IMR-90 (cell line): ENCODE measurements at regions not wholly inside any gene's neighbourhood (a gene's known extent, or its start where the extent isn't known, plus 50 kb on each side); places are given as distances from the start of the nearest gene placed in this dataset.

Experiments
- ATAC-seq: fragments of 200-7000 bp; cut with Tn5 transposase; 2 replicates; pipeline ENCODE4 v1.9.1; 2020; ENCODE audit warnings: low read depth, mild to moderate bottlenecking, moderate library complexity
- BruUV-seq: library from RNA; stranded (reverse); fragments of 400-500 nt; replicated peaks from 2 replicates; lab custom pipeline; 2021; lab: Mats Ljungman, UMichigan
- CTCF ChIA-PET: fragments of 300-600 bp; formaldehyde crosslinking; extraction: SDS; loops from one replicate; lab custom pipeline; 2021; ENCODE audit warnings: antibody characterized with exemption; lab: Yijun Ruan, JAX
- POLR2A ChIA-PET: fragments of 300-600 bp; sonication (Branson Sonifier 250); formaldehyde crosslinking; loops from one replicate; lab custom pipeline; 2022; ENCODE audit warnings: antibody characterized with exemption; ENCODE audit not compliant: unreplicated experiment; lab: Charles Lee
- DNase-seq: peaks from one replicate; pipeline ENCODE4 v3.0.0; 2013
- H2AFZ ChIP-seq: replicated peaks from 2 replicates; pipeline ENCODE3; 2013; ENCODE audit warnings: low read length, mild to moderate bottlenecking; ENCODE audit not compliant: poor library complexity
- H2AK5ac ChIP-seq: 2 replicates; pipeline ENCODE4 v1.6.1; 2013; ENCODE audit warnings: low read depth, low read length, inconsistent platforms
- H2AK9ac ChIP-seq: replicated peaks from 2 replicates; pipeline ENCODE3; 2013; ENCODE audit warnings: mild to moderate bottlenecking, low read depth, low read length, moderate library complexity; ENCODE audit not compliant: poor library complexity
- H2BK120ac ChIP-seq: 2 replicates; pipeline ENCODE4 v1.6.1; 2013; ENCODE audit warnings: low read depth, low read length, inconsistent platforms
- H2BK15ac ChIP-seq: 3 replicates; pipeline ENCODE4 v1.6.1; 2013; ENCODE audit warnings: low read depth, low read length, inconsistent platforms
- H2BK20ac ChIP-seq: 2 replicates; pipeline ENCODE4 v1.6.1; 2013; ENCODE audit warnings: low read depth, mild to moderate bottlenecking, inconsistent platforms, low read length, moderate library complexity
- H2BK5ac ChIP-seq: 2 replicates; pipeline ENCODE4 v1.6.1; 2013; ENCODE audit warnings: mild to moderate bottlenecking, low read depth, low read length, inconsistent platforms; ENCODE audit not compliant: poor library complexity, severe bottlenecking
- H3K14ac ChIP-seq: replicated peaks from 2 replicates; pipeline ENCODE4 v1.6.1; 2013; ENCODE audit warnings: low read depth, low read length, inconsistent platforms
- H3K18ac ChIP-seq: 2 replicates; pipeline ENCODE4 v1.6.1; 2013; ENCODE audit warnings: low read depth, low read length, control low read depth
- H3K23ac ChIP-seq: 2 replicates; pipeline ENCODE4 v1.6.1; 2013; ENCODE audit warnings: low read depth, low read length, inconsistent platforms
- H3K27ac ChIP-seq: 2 replicates; pipeline ENCODE4 v1.5.1; 2013; ENCODE audit warnings: mild to moderate bottlenecking, control low read depth, low read length; ENCODE audit not compliant: insufficient read depth
- H3K27me3 ChIP-seq: 2 replicates; pipeline ENCODE4 v1.6.1; 2013; ENCODE audit warnings: low read length; ENCODE audit not compliant: control insufficient read depth, insufficient read depth
- H3K36me3 ChIP-seq: 2 replicates; pipeline ENCODE4 v1.6.1; 2013; ENCODE audit warnings: low read length, mixed read lengths; ENCODE audit not compliant: control insufficient read depth, insufficient read depth
- H3K4ac ChIP-seq: 2 replicates; pipeline ENCODE4 v1.6.1; 2013; ENCODE audit warnings: low read depth, low read length, inconsistent platforms
- H3K4me1 ChIP-seq: 2 replicates; pipeline ENCODE4 v1.6.1; 2013; ENCODE audit warnings: low read length, mixed read lengths; ENCODE audit not compliant: control insufficient read depth, insufficient read depth
- H3K4me2 ChIP-seq: 2 replicates; pipeline ENCODE4 v1.6.1; 2013; ENCODE audit warnings: low read depth, mild to moderate bottlenecking, control low read depth, low read length, moderate library complexity
- H3K4me3 ChIP-seq: 2 replicates; pipeline ENCODE4 v1.5.1; 2013; ENCODE audit warnings: low read depth, mild to moderate bottlenecking, control low read depth, low read length, moderate library complexity; ENCODE audit not compliant: insufficient read depth
- H3K56ac ChIP-seq: 2 replicates; pipeline ENCODE4 v1.6.1; 2013; ENCODE audit warnings: low read length, inconsistent platforms; ENCODE audit not compliant: insufficient read depth; ENCODE audit errors: extremely low read depth
- H3K79me1 ChIP-seq, 2 experiments: 2 replicates each; pipeline ENCODE4 v1.6.1; 2013; ENCODE audit warnings: low read length in 2 of 2, inconsistent platforms in 1 of 2, low read depth in 1 of 2
- H3K9ac ChIP-seq: 2 replicates; pipeline ENCODE4 v1.6.1; 2013; ENCODE audit warnings: low read depth, low read length, control low read depth
- H3K9me1 ChIP-seq: 2 replicates; pipeline ENCODE4 v1.6.1; 2013; ENCODE audit warnings: low read length, inconsistent platforms; ENCODE audit not compliant: insufficient read depth
- H3K9me3 ChIP-seq: 2 replicates; pipeline ENCODE4 v1.6.1; 2013; ENCODE audit warnings: low read length; ENCODE audit not compliant: control insufficient read depth, insufficient read depth
- H4K20me1 ChIP-seq: 2 replicates; pipeline ENCODE4 v1.6.1; 2013; ENCODE audit warnings: low read length, inconsistent platforms; ENCODE audit not compliant: insufficient read depth
- H4K5ac ChIP-seq: 2 replicates; pipeline ENCODE4 v1.6.1; 2013; ENCODE audit warnings: mild to moderate bottlenecking, low read depth, low read length, control low read depth
- H4K8ac ChIP-seq, 2 experiments: 2 replicates each; pipeline ENCODE4 v1.6.1; 2013; ENCODE audit warnings: low read depth in 2 of 2, low read length in 2 of 2, control low read depth in 1 of 2, inconsistent platforms in 1 of 2
- H4K91ac ChIP-seq: 2 replicates; pipeline ENCODE4 v1.6.1; 2013; ENCODE audit warnings: low read depth, low read length, inconsistent platforms; ENCODE audit not compliant: insufficient read depth
- BHLHE40 ChIP-seq: fragments of 150-350 bp; IDR thresholded peaks from 2 replicates; pipeline ENCODE4 v1.6.1; 2016; ENCODE audit warnings: mild to moderate bottlenecking, low read depth, low read length
- CEBPB ChIP-seq: IDR thresholded peaks from 2 replicates; pipeline ENCODE4 v1.6.1; 2012; ENCODE audit warnings: low read depth, low read length, improper control_type of control experiment
- CHD1 ChIP-seq: IDR thresholded peaks from 2 replicates; pipeline ENCODE4 v1.6.1; 2012; ENCODE audit warnings: low read depth, low read length, improper control_type of control experiment
- FOS ChIP-seq: fragments of 150-350 bp; IDR thresholded peaks from 2 replicates; pipeline ENCODE4 v1.6.1; 2016; ENCODE audit warnings: low read depth, low read length
- MAFK ChIP-seq: IDR thresholded peaks from 2 replicates; pipeline ENCODE4 v1.6.1; 2012; ENCODE audit warnings: low read depth, low read length, improper control_type of control experiment
- MAZ ChIP-seq: IDR thresholded peaks from 2 replicates; pipeline ENCODE4 v1.6.1; 2012; ENCODE audit warnings: low read depth, mild to moderate bottlenecking, low read length, improper control_type of control experiment, moderate library complexity, borderline replicate concordance
- MXI1 ChIP-seq: IDR thresholded peaks from 2 replicates; pipeline ENCODE4 v1.6.1; 2012; ENCODE audit warnings: low read depth, mild to moderate bottlenecking, low read length, moderate library complexity, borderline replicate concordance
- NFE2L2 ChIP-seq: fragments of 150-350 bp; IDR thresholded peaks from 2 replicates; pipeline ENCODE4 v1.6.1; 2016; ENCODE audit warnings: low read depth, mild to moderate bottlenecking, low read length
- POLR2A ChIP-seq: IDR thresholded peaks from 2 replicates; pipeline ENCODE4 v1.6.1; 2012; ENCODE audit warnings: mild to moderate bottlenecking, low read depth, low read length
- RAD21 ChIP-seq: IDR thresholded peaks from 2 replicates; pipeline ENCODE4 v1.6.1; 2012; ENCODE audit warnings: low read length, improper control_type of control experiment
- RCOR1 ChIP-seq: IDR thresholded peaks from 2 replicates; pipeline ENCODE4 v1.6.1; 2012; ENCODE audit warnings: mild to moderate bottlenecking, low read length, improper control_type of control experiment; ENCODE audit not compliant: insufficient replicate concordance
- RFX5 ChIP-seq: IDR thresholded peaks from 2 replicates; pipeline ENCODE4 v1.8.0; 2012; ENCODE audit warnings: low read depth, mild to moderate bottlenecking, low read length, moderate library complexity
- SMC3 ChIP-seq: fragments of 150-350 bp; IDR thresholded peaks from 2 replicates; pipeline ENCODE4 v1.6.1; 2016; ENCODE audit warnings: low read depth, mild to moderate bottlenecking, antibody characterized with exemption, low read length, moderate library complexity
- USF2 ChIP-seq: fragments of 150-350 bp; IDR thresholded peaks from 2 replicates; pipeline ENCODE4 v1.6.1; 2017; ENCODE audit warnings: mild to moderate bottlenecking, antibody characterized with exemption, low read length, low read depth
- WGBS, 2 experiments: methylation state at CpG; one replicate each; pipeline versions ENCODE4 v1.1.5 to v1.1.7; 2013; ENCODE audit warnings: missing lambda C conversion rate in 2 of 2; ENCODE audit not compliant: insufficient read length in 1 of 2; ENCODE audit errors: extremely low coverage in 2 of 2; 5-methylcytosine and 5-hydroxymethylcytosine counted together
- dilution Hi-C: fragments of 300-500 bp; cut with HindIII; formaldehyde crosslinking; loops from one replicate; pipeline ENCODE4 v1.14.3; 2018; ENCODE audit warnings: low sequenced_read_pairs; ENCODE audit not compliant: unreplicated experiment
- in situ Hi-C: fragments of 300-500 bp; cut with MboI; formaldehyde crosslinking; loops from 3 replicates; pipeline ENCODE4 v1.14.3; 2019; ENCODE audit warnings: low sequenced_read_pairs, inconsistent platforms, mixed read lengths
- intact Hi-C: fragments of 100-400 bp; cut with micrococcal nuclease; formaldehyde crosslinking; loops from 2 replicates; pipeline ENCODE4 v1.10.0; 2022
- TF ChIP-seq, protein P1 (sequence below): conservative IDR thresholded peaks from 2 replicates; pipeline ENCODE4 v1.5.1; 2012; ENCODE audit warnings: mild to moderate bottlenecking, low read depth, low read length, improper control_type of control experiment
- TF ChIP-seq, protein P2 (sequence below): fragments of 150-350 bp; IDR thresholded peaks from 2 replicates; pipeline ENCODE4 v1.6.1; 2016; ENCODE audit warnings: low read depth, mild to moderate bottlenecking, low read length, moderate library complexity, borderline replicate concordance

DNA sequence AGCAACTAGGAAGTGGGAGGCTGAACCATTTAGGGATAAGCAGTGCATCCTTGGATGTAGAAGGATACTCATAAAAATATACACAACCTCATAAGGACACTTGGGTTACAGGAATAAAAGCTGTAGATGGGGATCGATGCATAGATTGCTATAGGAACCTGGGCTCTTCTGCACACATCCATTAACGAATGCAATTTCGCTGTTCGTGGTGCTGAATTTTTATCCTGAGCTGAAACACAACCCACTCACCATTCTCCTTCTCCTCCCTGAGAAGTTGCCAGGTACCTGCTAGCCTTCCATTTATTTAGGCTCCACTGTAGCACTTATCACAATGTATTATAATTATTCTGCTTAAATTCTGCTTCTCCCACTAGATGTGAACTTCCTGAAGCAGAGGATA is 320.6 kb upstream of the BRINP1 start:
- Histone ChIP-seq H3K4me3 (no peak overlapping the region), H3K9me1 (no peaks in the 10 kb centered on the region), H3K23ac (no peak overlapping the region), H2AK9ac (no peak overlapping the region), H2BK120ac (no peak overlapping the region), H3K4me1 (no peaks in the 10 kb centered on the region), H4K20me1 (no peaks in the 10 kb centered on the region), H3K36me3 (no peaks in the 10 kb centered on the region), H2BK20ac (no peak overlapping the region), H3K4ac (no peak overlapping the region), H4K8ac (no peak overlapping the region), H2BK5ac (no peak overlapping the region), H3K9me3 (no peaks in the 10 kb centered on the region; the same call in 1 of the 2 replicates), H2BK15ac (no peak overlapping the region), H3K14ac (no peak overlapping the region), H3K9ac (no peak overlapping the region), H2AFZ (no peak overlapping the region), H2AK5ac (no peak overlapping the region), H3K18ac (no peak overlapping the region), H4K5ac (no peak overlapping the region), H3K27me3 (no peaks in the 10 kb centered on the region), H3K56ac (no peak overlapping the region), H4K91ac (no peak overlapping the region), H3K4me2 (no peak overlapping the region), H3K79me1 (no peaks in the 10 kb centered on the region), H3K27ac (no peak overlapping the region)
- dilution Hi-C loops = no loop called here
- in situ Hi-C loops = no loop called here
- no peak for TF ChIP-seq POLR2A
- TF ChIP-seq BHLHE40 = no peak
- TF ChIP-seq RAD21 = no peak
- TF ChIP-seq USF2 = no peak
- TF ChIP-seq, protein P1, sequence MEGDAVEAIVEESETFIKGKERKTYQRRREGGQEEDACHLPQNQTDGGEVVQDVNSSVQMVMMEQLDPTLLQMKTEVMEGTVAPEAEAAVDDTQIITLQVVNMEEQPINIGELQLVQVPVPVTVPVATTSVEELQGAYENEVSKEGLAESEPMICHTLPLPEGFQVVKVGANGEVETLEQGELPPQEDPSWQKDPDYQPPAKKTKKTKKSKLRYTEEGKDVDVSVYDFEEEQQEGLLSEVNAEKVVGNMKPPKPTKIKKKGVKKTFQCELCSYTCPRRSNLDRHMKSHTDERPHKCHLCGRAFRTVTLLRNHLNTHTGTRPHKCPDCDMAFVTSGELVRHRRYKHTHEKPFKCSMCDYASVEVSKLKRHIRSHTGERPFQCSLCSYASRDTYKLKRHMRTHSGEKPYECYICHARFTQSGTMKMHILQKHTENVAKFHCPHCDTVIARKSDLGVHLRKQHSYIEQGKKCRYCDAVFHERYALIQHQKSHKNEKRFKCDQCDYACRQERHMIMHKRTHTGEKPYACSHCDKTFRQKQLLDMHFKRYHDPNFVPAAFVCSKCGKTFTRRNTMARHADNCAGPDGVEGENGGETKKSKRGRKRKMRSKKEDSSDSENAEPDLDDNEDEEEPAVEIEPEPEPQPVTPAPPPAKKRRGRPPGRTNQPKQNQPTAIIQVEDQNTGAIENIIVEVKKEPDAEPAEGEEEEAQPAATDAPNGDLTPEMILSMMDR = no peak
- no peak for TF ChIP-seq MAFK
- TF ChIP-seq SMC3 = no peak
- no peak for TF ChIP-seq RFX5
- TF ChIP-seq CHD1 = no peak
- TF ChIP-seq RCOR1 = no peak
- no peak for TF ChIP-seq NFE2L2
- TF ChIP-seq MAZ = no peak
- no peak for TF ChIP-seq CEBPB
- no peak for TF ChIP-seq FOS
- TF ChIP-seq, protein P2, sequence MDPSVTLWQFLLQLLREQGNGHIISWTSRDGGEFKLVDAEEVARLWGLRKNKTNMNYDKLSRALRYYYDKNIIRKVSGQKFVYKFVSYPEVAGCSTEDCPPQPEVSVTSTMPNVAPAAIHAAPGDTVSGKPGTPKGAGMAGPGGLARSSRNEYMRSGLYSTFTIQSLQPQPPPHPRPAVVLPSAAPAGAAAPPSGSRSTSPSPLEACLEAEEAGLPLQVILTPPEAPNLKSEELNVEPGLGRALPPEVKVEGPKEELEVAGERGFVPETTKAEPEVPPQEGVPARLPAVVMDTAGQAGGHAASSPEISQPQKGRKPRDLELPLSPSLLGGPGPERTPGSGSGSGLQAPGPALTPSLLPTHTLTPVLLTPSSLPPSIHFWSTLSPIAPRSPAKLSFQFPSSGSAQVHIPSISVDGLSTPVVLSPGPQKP = no peak
- TF ChIP-seq MXI1 = no peak
- intact Hi-C loops = no loop called here
- WGBS, 2 experiments = no CpG with 5 or more reads among the region's 4 CpGs
- DNase-seq (no peak), ATAC-seq (no peak)
- BruUV-seq = no TSS peak
- POLR2A ChIA-PET = no interaction called here
- CTCF ChIA-PET = no interaction called here
